COLO668 (cell line): ENCODE measurements at regions not wholly inside any gene's neighbourhood (a gene's known extent, or its start where the extent isn't known, plus 50 kb on each side); places are given as distances from the start of the nearest gene placed in this dataset.

Experiments used
- DNase-seq: peaks from one replicate; lab custom pipeline; 2025; ENCODE audit not compliant: unreplicated experiment; lab: John Stamatoyannopoulos, UW

GRCh38 chr11:109347304-109347703 lies 74.7 kb upstream of the C11orf87 start:
- DNase-seq = no peak

- no peak for DNase-seq
Observed at GRCh38 chr11:109349276-109350080, 72.5 kb upstream of the C11orf87 start.

GRCh38 chr11:109350091-109350490 lies 71.9 kb upstream of the C11orf87 start:
- DNase-seq = no peak

GRCh38 chr11:109362059-109362458 lies 59.9 kb upstream of the C11orf87 start:
- DNase-seq = no peak

GRCh38 chr11:109363682-109364081 lies 58.3 kb upstream of the C11orf87 start:
- no peak for DNase-seq

GRCh38 chr11:109364851-109365250 lies 57.1 kb upstream of the C11orf87 start:
- no peak for DNase-seq

GRCh38 chr11:109371444-109372176 lies 50.4 kb upstream of the C11orf87 start:
- no peak for DNase-seq
